Ovary (tissue), 3 donors: ENCODE measurements at regions not wholly inside any gene's neighbourhood (a gene's known extent, or its start where the extent isn't known, plus 50 kb on each side); places are given as distances from the start of the nearest gene placed in this dataset.

Experiments used
- EP300 ChIP-seq: sonication (generic); formaldehyde crosslinking; IDR thresholded peaks from one replicate; pipeline ENCODE4 v1.6.1; 2017; ENCODE audit warnings: antibody characterized with exemption
- POLR2A ChIP-seq: fragments of 450-650 bp; IDR thresholded peaks from one replicate; pipeline ENCODE4 v1.6.1; 2017; ENCODE audit warnings: antibody characterized with exemption, mild to moderate bottlenecking, moderate library complexity
- TF ChIP-seq, protein P1 (sequence below), 3 donors: fragments of 450-650 bp in 2 of 3; fragments of 200-600 bp in 1 of 3; IDR thresholded peaks; one replicate each; pipeline versions ENCODE4 v1.5.1 to v1.8.0; 2016 to 2022; ENCODE audit warnings: antibody characterized with exemption in 3 of 3, mild to moderate bottlenecking in 1 of 3
- donor health status: DM: no; HTN: no; CAD: no.

DNA sequence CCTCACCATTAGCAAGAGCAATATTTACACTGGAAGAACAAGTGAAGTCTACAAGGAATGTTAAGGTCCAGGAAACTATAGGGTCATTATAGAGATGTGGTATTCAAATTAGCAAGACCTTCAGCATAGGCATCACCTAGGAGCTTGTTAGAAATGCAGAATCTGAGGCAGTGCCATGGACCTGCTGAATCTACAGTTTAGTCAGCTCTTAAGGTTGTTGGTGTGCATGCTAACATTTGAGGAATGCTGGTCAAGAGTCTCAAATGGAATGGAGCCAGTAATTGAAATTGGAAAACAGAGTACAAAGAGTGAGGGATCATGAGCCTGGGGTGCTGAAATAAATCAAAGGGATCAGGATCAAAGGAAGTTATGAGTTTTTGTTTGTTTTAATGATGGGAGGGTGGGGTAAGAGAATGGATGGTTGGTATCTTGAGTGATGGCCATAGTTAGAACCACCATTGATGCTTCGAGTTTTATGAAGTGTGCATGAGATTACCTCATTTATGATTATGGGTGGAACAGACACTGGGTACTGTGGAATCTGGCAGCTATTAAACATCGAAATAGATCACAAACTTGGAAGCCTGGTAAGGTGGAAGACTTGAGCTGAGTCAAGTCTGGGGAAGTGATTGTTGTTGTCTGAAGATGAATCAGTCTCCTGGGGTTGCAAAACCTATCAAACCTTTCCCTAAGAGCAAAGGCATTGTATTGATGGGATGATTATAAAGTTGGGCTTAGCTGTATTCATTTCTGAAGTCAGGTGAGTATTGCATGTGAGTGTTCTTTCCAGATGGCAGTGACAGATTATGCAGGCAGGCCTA, 323.3 kb upstream of the E2F7 start:
- TF ChIP-seq, protein P1, sequence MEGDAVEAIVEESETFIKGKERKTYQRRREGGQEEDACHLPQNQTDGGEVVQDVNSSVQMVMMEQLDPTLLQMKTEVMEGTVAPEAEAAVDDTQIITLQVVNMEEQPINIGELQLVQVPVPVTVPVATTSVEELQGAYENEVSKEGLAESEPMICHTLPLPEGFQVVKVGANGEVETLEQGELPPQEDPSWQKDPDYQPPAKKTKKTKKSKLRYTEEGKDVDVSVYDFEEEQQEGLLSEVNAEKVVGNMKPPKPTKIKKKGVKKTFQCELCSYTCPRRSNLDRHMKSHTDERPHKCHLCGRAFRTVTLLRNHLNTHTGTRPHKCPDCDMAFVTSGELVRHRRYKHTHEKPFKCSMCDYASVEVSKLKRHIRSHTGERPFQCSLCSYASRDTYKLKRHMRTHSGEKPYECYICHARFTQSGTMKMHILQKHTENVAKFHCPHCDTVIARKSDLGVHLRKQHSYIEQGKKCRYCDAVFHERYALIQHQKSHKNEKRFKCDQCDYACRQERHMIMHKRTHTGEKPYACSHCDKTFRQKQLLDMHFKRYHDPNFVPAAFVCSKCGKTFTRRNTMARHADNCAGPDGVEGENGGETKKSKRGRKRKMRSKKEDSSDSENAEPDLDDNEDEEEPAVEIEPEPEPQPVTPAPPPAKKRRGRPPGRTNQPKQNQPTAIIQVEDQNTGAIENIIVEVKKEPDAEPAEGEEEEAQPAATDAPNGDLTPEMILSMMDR (IDR thresholded peaks at IDR 0.05), result no peak
- TF ChIP-seq EP300 (no peak), POLR2A (no peak)
